ENCODE measurements at regions not wholly inside any gene's neighbourhood (a gene's known extent, or its start where the extent isn't known, plus 50 kb on each side); places are given as distances from the start of the nearest gene placed in this dataset.

DNA sequence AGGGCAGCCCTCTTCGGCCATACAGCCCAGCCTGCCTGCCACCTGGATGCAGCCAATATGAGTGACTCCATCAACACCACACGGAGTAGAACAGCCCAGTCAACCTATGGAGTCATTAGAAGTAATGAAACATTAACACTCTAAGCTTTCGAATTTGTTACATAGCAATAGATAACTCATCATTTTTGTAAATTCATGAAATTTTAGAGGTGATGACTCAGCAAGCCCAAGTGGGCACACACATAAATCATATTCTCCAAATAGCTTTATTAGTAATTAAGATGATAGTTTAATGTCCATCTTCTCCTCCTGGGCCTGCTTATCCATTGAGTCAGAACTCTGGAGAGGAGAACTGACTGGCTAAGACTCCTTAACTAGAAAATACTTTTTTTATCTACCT, 335.0 kb upstream of the KCNH8 start:
- no peaks in the 10 kb centered on the region for H3K36me3 ChIP-seq (ENCODE audit: control insufficient read depth in 4 of 4, insufficient read depth in 3 of 4, low read depth in 1 of 4, low read length in 3 of 4)
- no peak for DNase-seq (ENCODE audit: low spot score)
- TF ChIP-seq JUND (IDR thresholded peaks at IDR 0.05) = no peak
- TF ChIP-seq, protein P1, sequence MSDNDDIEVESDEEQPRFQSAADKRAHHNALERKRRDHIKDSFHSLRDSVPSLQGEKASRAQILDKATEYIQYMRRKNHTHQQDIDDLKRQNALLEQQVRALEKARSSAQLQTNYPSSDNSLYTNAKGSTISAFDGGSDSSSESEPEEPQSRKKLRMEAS (IDR thresholded peaks at IDR 0.05) = no peak
- no peak for TF ChIP-seq EGR1 (IDR thresholded peaks at IDR 0.05; ENCODE audit: low read depth in 2 of 2)
- no peak for TF ChIP-seq SP1 (IDR thresholded peaks at IDR 0.05)
- no peak overlapping the region for H3K9ac ChIP-seq (ENCODE audit: low read depth in 1 of 2, low read length in 2 of 2)
- no peak overlapping the region for H3K27ac ChIP-seq (ENCODE audit: low read depth in 1 of 2, low read length in 2 of 2)
- H3K9me3 ChIP-seq (ENCODE audit: control insufficient read depth in 4 of 4, low read length in 3 of 4) = no peaks in the 10 kb centered on the region
- H3K4me1 ChIP-seq (ENCODE audit: control insufficient read depth in 4 of 4, insufficient read depth in 4 of 4, low read length in 3 of 4) = no peaks in the 10 kb centered on the region
- H3K4me3 ChIP-seq (ENCODE audit: low read depth in 1 of 3, low read length in 3 of 3) = no peak overlapping the region
- WGBS = 73% methylated on average over 3 of the region's 3 CpGs
- H3K27me3 ChIP-seq (ENCODE audit: control insufficient read depth in 4 of 4, insufficient read depth in 4 of 4, low read length in 3 of 4) = no peaks in the 10 kb centered on the region

DNA sequence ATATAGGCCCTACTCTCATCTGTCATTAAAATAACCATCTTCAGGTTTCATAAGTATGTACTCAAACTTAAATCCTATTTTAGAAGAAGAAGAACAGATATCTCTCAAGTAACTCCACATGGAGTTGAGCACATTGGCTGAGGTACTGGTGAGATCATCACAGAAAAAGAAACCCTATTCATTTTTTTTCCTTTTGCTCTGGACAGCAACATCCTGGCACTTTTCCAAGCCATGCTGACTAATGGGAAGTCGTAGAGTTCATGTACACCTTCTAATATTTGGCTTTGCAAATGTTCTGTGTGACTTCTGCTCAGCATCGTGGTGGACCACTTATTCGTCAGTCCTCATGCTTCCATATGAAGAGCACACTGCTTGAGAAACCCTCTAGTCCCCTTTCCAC, 336.0 kb upstream of the KCNH8 start:
- 65% methylated on average over 3 of the region's 3 CpGs for WGBS
- Histone ChIP-seq H3K36me3 (ENCODE audit: control insufficient read depth in 4 of 4, insufficient read depth in 3 of 4, low read depth in 1 of 4, low read length in 3 of 4) (no peaks in the 10 kb centered on the region), H3K9me3 (ENCODE audit: control insufficient read depth in 4 of 4, low read length in 3 of 4) (no peaks in the 10 kb centered on the region), H3K4me1 (ENCODE audit: control insufficient read depth in 4 of 4, insufficient read depth in 4 of 4, low read length in 3 of 4) (no peaks in the 10 kb centered on the region), H3K4me3 (ENCODE audit: low read depth in 1 of 3, low read length in 3 of 3) (no peak overlapping the region), H3K9ac (ENCODE audit: low read depth in 1 of 2, low read length in 2 of 2) (no peak overlapping the region), H3K27me3 (ENCODE audit: control insufficient read depth in 4 of 4, insufficient read depth in 4 of 4, low read length in 3 of 4) (no peaks in the 10 kb centered on the region), H3K27ac (ENCODE audit: low read depth in 1 of 2, low read length in 2 of 2) (no peak overlapping the region)
- DNase-seq (ENCODE audit: low spot score) = no peak
- TF ChIP-seq, protein P2, sequence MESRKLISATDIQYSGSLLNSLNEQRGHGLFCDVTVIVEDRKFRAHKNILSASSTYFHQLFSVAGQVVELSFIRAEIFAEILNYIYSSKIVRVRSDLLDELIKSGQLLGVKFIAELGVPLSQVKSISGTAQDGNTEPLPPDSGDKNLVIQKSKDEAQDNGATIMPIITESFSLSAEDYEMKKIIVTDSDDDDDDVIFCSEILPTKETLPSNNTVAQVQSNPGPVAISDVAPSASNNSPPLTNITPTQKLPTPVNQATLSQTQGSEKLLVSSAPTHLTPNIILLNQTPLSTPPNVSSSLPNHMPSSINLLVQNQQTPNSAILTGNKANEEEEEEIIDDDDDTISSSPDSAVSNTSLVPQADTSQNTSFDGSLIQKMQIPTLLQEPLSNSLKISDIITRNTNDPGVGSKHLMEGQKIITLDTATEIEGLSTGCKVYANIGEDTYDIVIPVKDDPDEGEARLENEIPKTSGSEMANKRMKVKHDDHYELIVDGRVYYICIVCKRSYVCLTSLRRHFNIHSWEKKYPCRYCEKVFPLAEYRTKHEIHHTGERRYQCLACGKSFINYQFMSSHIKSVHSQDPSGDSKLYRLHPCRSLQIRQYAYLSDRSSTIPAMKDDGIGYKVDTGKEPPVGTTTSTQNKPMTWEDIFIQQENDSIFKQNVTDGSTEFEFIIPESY (IDR thresholded peaks at IDR 0.05) = no peak
- no peak for TF ChIP-seq HNF4G (IDR thresholded peaks at IDR 0.05)
- TF ChIP-seq TAF1 (conservative IDR thresholded peaks at IDR 0.05) = no peak
- no peak for TF ChIP-seq EGR1 (IDR thresholded peaks at IDR 0.05; ENCODE audit: low read depth in 2 of 2)
- TF ChIP-seq, protein P1 (IDR thresholded peaks at IDR 0.05) = no peak
- TF ChIP-seq, protein P3, sequence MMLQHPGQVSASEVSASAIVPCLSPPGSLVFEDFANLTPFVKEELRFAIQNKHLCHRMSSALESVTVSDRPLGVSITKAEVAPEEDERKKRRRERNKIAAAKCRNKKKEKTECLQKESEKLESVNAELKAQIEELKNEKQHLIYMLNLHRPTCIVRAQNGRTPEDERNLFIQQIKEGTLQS (IDR thresholded peaks at IDR 0.05) = no peak
- TF ChIP-seq, protein P4, sequence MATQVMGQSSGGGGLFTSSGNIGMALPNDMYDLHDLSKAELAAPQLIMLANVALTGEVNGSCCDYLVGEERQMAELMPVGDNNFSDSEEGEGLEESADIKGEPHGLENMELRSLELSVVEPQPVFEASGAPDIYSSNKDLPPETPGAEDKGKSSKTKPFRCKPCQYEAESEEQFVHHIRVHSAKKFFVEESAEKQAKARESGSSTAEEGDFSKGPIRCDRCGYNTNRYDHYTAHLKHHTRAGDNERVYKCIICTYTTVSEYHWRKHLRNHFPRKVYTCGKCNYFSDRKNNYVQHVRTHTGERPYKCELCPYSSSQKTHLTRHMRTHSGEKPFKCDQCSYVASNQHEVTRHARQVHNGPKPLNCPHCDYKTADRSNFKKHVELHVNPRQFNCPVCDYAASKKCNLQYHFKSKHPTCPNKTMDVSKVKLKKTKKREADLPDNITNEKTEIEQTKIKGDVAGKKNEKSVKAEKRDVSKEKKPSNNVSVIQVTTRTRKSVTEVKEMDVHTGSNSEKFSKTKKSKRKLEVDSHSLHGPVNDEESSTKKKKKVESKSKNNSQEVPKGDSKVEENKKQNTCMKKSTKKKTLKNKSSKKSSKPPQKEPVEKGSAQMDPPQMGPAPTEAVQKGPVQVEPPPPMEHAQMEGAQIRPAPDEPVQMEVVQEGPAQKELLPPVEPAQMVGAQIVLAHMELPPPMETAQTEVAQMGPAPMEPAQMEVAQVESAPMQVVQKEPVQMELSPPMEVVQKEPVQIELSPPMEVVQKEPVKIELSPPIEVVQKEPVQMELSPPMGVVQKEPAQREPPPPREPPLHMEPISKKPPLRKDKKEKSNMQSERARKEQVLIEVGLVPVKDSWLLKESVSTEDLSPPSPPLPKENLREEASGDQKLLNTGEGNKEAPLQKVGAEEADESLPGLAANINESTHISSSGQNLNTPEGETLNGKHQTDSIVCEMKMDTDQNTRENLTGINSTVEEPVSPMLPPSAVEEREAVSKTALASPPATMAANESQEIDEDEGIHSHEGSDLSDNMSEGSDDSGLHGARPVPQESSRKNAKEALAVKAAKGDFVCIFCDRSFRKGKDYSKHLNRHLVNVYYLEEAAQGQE (IDR thresholded peaks at IDR 0.05) = no peak
- TF ChIP-seq NR2F2 (IDR thresholded peaks at IDR 0.05) = no peak
- TF ChIP-seq FOXA2 (IDR thresholded peaks at IDR 0.05) = no peak
- no peak for TF ChIP-seq RXRA (IDR thresholded peaks at IDR 0.05)
- no peak for TF ChIP-seq GABPA (IDR thresholded peaks at IDR 0.05 in 1 of 2, conservative IDR thresholded peaks at IDR 0.05 in 1 of 2)

DNA sequence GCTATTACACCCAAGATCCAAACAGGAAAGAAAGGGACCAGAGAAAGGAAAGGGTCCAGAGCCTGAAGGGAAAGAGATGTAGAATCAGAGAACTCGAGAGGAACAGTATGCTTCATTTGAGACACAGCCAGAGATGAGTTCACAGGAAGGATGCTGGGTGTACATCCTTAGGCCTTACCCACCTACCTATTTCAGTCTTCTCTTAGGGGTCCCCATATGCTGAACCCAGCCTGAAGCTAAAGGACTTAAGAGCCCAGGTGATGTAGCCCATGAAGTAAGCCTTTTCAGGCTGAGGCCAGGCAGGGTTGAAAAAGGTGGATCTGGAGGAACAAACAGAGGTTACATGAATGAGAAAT, 338.0 kb upstream of the KCNH8 start:
- DNase-seq (ENCODE audit: low spot score) = no peak
- WGBS = 46% methylated on average over 1 of the region's 1 CpG
- no peaks in the 10 kb centered on the region for H3K4me1 ChIP-seq (ENCODE audit: control insufficient read depth in 4 of 4, insufficient read depth in 4 of 4, low read length in 3 of 4)
- H3K9ac ChIP-seq (ENCODE audit: low read depth in 1 of 2, low read length in 2 of 2) = no peak overlapping the region
- H3K4me3 ChIP-seq (ENCODE audit: low read depth in 1 of 3, low read length in 3 of 3) = no peak overlapping the region
- H3K36me3 ChIP-seq (ENCODE audit: control insufficient read depth in 4 of 4, insufficient read depth in 3 of 4, low read depth in 1 of 4, low read length in 3 of 4) = no peaks in the 10 kb centered on the region
- H3K27ac ChIP-seq (ENCODE audit: low read depth in 1 of 2, low read length in 2 of 2) = no peak overlapping the region
- H3K27me3 ChIP-seq (ENCODE audit: control insufficient read depth in 4 of 4, insufficient read depth in 4 of 4, low read length in 3 of 4) = no peaks in the 10 kb centered on the region
- no peaks in the 10 kb centered on the region for H3K9me3 ChIP-seq (ENCODE audit: control insufficient read depth in 4 of 4, low read length in 3 of 4)
- TF ChIP-seq, protein P1 (IDR thresholded peaks at IDR 0.05) = no peak
- TF ChIP-seq HNF4G (IDR thresholded peaks at IDR 0.05) (no peak), RXRA (IDR thresholded peaks at IDR 0.05) (no peak), SP1 (IDR thresholded peaks at IDR 0.05) (no peak), YY1 (IDR thresholded peaks at IDR 0.05) (no peak), RAD21 (IDR thresholded peaks at IDR 0.05) (no peak), JUND (IDR thresholded peaks at IDR 0.05) (no peak), EGR1 (IDR thresholded peaks at IDR 0.05; ENCODE audit: low read depth in 2 of 2) (no peak), HNF4A (conservative IDR thresholded peaks at IDR 0.05) (no peak), NR2F2 (IDR thresholded peaks at IDR 0.05) (no peak), FOXA1 (IDR thresholded peaks at IDR 0.05) (no peak), TAF1 (conservative IDR thresholded peaks at IDR 0.05) (no peak)
- TF ChIP-seq, protein P2 (IDR thresholded peaks at IDR 0.05) = no peak
- TF ChIP-seq, protein P5, sequence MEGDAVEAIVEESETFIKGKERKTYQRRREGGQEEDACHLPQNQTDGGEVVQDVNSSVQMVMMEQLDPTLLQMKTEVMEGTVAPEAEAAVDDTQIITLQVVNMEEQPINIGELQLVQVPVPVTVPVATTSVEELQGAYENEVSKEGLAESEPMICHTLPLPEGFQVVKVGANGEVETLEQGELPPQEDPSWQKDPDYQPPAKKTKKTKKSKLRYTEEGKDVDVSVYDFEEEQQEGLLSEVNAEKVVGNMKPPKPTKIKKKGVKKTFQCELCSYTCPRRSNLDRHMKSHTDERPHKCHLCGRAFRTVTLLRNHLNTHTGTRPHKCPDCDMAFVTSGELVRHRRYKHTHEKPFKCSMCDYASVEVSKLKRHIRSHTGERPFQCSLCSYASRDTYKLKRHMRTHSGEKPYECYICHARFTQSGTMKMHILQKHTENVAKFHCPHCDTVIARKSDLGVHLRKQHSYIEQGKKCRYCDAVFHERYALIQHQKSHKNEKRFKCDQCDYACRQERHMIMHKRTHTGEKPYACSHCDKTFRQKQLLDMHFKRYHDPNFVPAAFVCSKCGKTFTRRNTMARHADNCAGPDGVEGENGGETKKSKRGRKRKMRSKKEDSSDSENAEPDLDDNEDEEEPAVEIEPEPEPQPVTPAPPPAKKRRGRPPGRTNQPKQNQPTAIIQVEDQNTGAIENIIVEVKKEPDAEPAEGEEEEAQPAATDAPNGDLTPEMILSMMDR (IDR thresholded peaks at IDR 0.05; ENCODE audit: low read depth, low read length, missing input control) = no peak

Measured in liver (tissue), 8 donors.